ENCODE measurements at regions not wholly inside any gene's neighbourhood (a gene's known extent, or its start where the extent isn't known, plus 50 kb on each side); places are given as distances from the start of the nearest gene placed in this dataset.

- peaks cover 15% of the 10 kb centered on the region for H3K27me3 Mint-ChIP-seq
- no peak overlapping the region for H3K4me3 Mint-ChIP-seq
- no peak overlapping the region for H3K27ac Mint-ChIP-seq (ENCODE audit: low read depth)
- H3K9me3 Mint-ChIP-seq, result no peaks in the 10 kb centered on the region
- peaks cover 3% of the 10 kb centered on the region for H3K36me3 Mint-ChIP-seq (ENCODE audit: insufficient read depth)
- DNase-seq (ENCODE audit: low spot score in 2 of 2) (no peak), ATAC-seq (replicated peaks; ENCODE audit: extremely low read depth, poor library complexity, severe bottlenecking) (no peak)
- no peaks in the 10 kb centered on the region for H3K4me1 Mint-ChIP-seq
Measured at GRCh38 chr1:201762381-201762780, 66.6 kb upstream of the IPO9 start.

GRCh38 chr1:201763455-201764140 is 65.4 kb upstream of the IPO9 start:
- H3K9me3 Mint-ChIP-seq, result no peaks in the 10 kb centered on the region
- DNase-seq (ENCODE audit: low spot score in 2 of 2) (no peak), ATAC-seq (replicated peaks; ENCODE audit: extremely low read depth, poor library complexity, severe bottlenecking) (no peak)
- no peak overlapping the region for H3K4me3 Mint-ChIP-seq
- no peaks in the 10 kb centered on the region for H3K4me1 Mint-ChIP-seq
- H3K27me3 Mint-ChIP-seq, result peaks cover 11% of the 10 kb centered on the region
- H3K36me3 Mint-ChIP-seq (ENCODE audit: insufficient read depth), result peaks cover 3% of the 10 kb centered on the region
- H3K27ac Mint-ChIP-seq (ENCODE audit: low read depth), result no peak overlapping the region

- no peak overlapping the region for H3K27ac Mint-ChIP-seq (ENCODE audit: low read depth)
- no peak overlapping the region for H3K4me3 Mint-ChIP-seq
Measured at GRCh38 chr1:201764166-201764565, 64.8 kb upstream of the IPO9 start.

GRCh38 chr1:201764579-201764978 is 64.4 kb upstream of the IPO9 start:
- peaks cover 13% of the 10 kb centered on the region for H3K27me3 Mint-ChIP-seq
- H3K27ac Mint-ChIP-seq (ENCODE audit: low read depth), result no peak overlapping the region
- ATAC-seq (replicated peaks; ENCODE audit: extremely low read depth, poor library complexity, severe bottlenecking) (no peak), DNase-seq (ENCODE audit: low spot score in 2 of 2) (no peak)
- H3K4me3 Mint-ChIP-seq, result no peak overlapping the region
- peaks cover 3% of the 10 kb centered on the region for H3K36me3 Mint-ChIP-seq (ENCODE audit: insufficient read depth)
- no peaks in the 10 kb centered on the region for H3K9me3 Mint-ChIP-seq
- no peaks in the 10 kb centered on the region for H3K4me1 Mint-ChIP-seq

More at GRCh38 chr1:201764166-201764565, 64.8 kb upstream of the IPO9 start:
- peaks cover 3% of the 10 kb centered on the region for H3K36me3 Mint-ChIP-seq (ENCODE audit: insufficient read depth)
- no peaks in the 10 kb centered on the region for H3K9me3 Mint-ChIP-seq
- no peak for ATAC-seq (replicated peaks; ENCODE audit: extremely low read depth, poor library complexity, severe bottlenecking)
- no peak for DNase-seq (ENCODE audit: low spot score in 2 of 2)
- peaks cover 11% of the 10 kb centered on the region for H3K27me3 Mint-ChIP-seq
- no peaks in the 10 kb centered on the region for H3K4me1 Mint-ChIP-seq

- no peak for DNase-seq (ENCODE audit: low spot score in 2 of 2)
- ATAC-seq (replicated peaks; ENCODE audit: extremely low read depth, poor library complexity, severe bottlenecking), result no peak
- Mint-ChIP-seq H3K27me3 (peaks cover 13% of the 10 kb centered on the region), H3K9me3 (no peaks in the 10 kb centered on the region), H3K4me1 (no peaks in the 10 kb centered on the region), H3K4me3 (no peak overlapping the region), H3K27ac (ENCODE audit: low read depth) (no peak overlapping the region), H3K36me3 (ENCODE audit: insufficient read depth) (peaks cover 3% of the 10 kb centered on the region)
Measured at GRCh38 chr1:201766131-201766866, 62.7 kb upstream of the IPO9 start.

GRCh38 chr1:201767339-201767738 is 61.6 kb upstream of the IPO9 start:
- Mint-ChIP-seq H3K27ac (ENCODE audit: low read depth) (no peak overlapping the region), H3K27me3 (peaks cover 12% of the 10 kb centered on the region), H3K4me3 (no peak overlapping the region), H3K4me1 (no peaks in the 10 kb centered on the region), H3K36me3 (ENCODE audit: insufficient read depth) (no peaks in the 10 kb centered on the region), H3K9me3 (no peaks in the 10 kb centered on the region)
- ATAC-seq (replicated peaks; ENCODE audit: extremely low read depth, poor library complexity, severe bottlenecking) (no peak), DNase-seq (ENCODE audit: low spot score in 2 of 2) (no peak)

- Mint-ChIP-seq H3K4me3 (no peak overlapping the region), H3K9me3 (no peaks in the 10 kb centered on the region), H3K27me3 (peaks cover 13% of the 10 kb centered on the region), H3K4me1 (no peaks in the 10 kb centered on the region), H3K27ac (ENCODE audit: low read depth) (no peak overlapping the region), H3K36me3 (ENCODE audit: insufficient read depth) (no peaks in the 10 kb centered on the region)
- ATAC-seq (replicated peaks; ENCODE audit: extremely low read depth, poor library complexity, severe bottlenecking), result no peak
- no peak for DNase-seq (ENCODE audit: low spot score in 2 of 2)
Measured at GRCh38 chr1:201769072-201769471, 59.9 kb upstream of the IPO9 start.

GRCh38 chr1:201769966-201770365 is 59.0 kb upstream of the IPO9 start:
- no peak overlapping the region for H3K27ac Mint-ChIP-seq (ENCODE audit: low read depth)
- no peak for DNase-seq (ENCODE audit: low spot score in 2 of 2)
- H3K9me3 Mint-ChIP-seq, result no peaks in the 10 kb centered on the region

GRCh38 chr1:201771466-201771865 is 57.5 kb upstream of the IPO9 start:
- no peak overlapping the region for H3K27ac Mint-ChIP-seq (ENCODE audit: low read depth)
- no peak overlapping the region for H3K4me3 Mint-ChIP-seq
- DNase-seq (ENCODE audit: low spot score in 2 of 2), result no peak
- H3K9me3 Mint-ChIP-seq, result no peaks in the 10 kb centered on the region
- H3K4me1 Mint-ChIP-seq, result no peaks in the 10 kb centered on the region
- peaks cover 29% of the 10 kb centered on the region for H3K27me3 Mint-ChIP-seq
- no peak for ATAC-seq (replicated peaks; ENCODE audit: extremely low read depth, poor library complexity, severe bottlenecking)
- H3K36me3 Mint-ChIP-seq (ENCODE audit: insufficient read depth), result no peaks in the 10 kb centered on the region

More at GRCh38 chr1:201769966-201770365, 59.0 kb upstream of the IPO9 start:
- H3K4me3 Mint-ChIP-seq, result no peak overlapping the region
- no peak for ATAC-seq (replicated peaks; ENCODE audit: extremely low read depth, poor library complexity, severe bottlenecking)
- H3K36me3 Mint-ChIP-seq (ENCODE audit: insufficient read depth), result no peaks in the 10 kb centered on the region
- H3K4me1 Mint-ChIP-seq, result no peaks in the 10 kb centered on the region
- peaks cover 21% of the 10 kb centered on the region for H3K27me3 Mint-ChIP-seq

GRCh38 chr1:201772178-201772577 is 56.8 kb upstream of the IPO9 start:
- no peak for DNase-seq (ENCODE audit: low spot score in 2 of 2)
- H3K4me3 Mint-ChIP-seq, result no peak overlapping the region

GRCh38 chr1:201773764-201774163 is 55.2 kb upstream of the IPO9 start:
- Mint-ChIP-seq H3K27me3 (peaks cover 29% of the 10 kb centered on the region), H3K4me3 (no peak overlapping the region), H3K36me3 (ENCODE audit: insufficient read depth) (no peaks in the 10 kb centered on the region), H3K27ac (ENCODE audit: low read depth) (no peak overlapping the region), H3K4me1 (no peaks in the 10 kb centered on the region), H3K9me3 (no peaks in the 10 kb centered on the region)
- DNase-seq (ENCODE audit: low spot score in 2 of 2) (no peak), ATAC-seq (replicated peaks; ENCODE audit: extremely low read depth, poor library complexity, severe bottlenecking) (no peak)

More at GRCh38 chr1:201772178-201772577, 56.8 kb upstream of the IPO9 start:
- ATAC-seq (replicated peaks; ENCODE audit: extremely low read depth, poor library complexity, severe bottlenecking), result no peak
- H3K27me3 Mint-ChIP-seq, result peaks cover 29% of the 10 kb centered on the region
- H3K4me1 Mint-ChIP-seq, result no peaks in the 10 kb centered on the region
- no peaks in the 10 kb centered on the region for H3K36me3 Mint-ChIP-seq (ENCODE audit: insufficient read depth)
- no peaks in the 10 kb centered on the region for H3K9me3 Mint-ChIP-seq
- H3K27ac Mint-ChIP-seq (ENCODE audit: low read depth), result no peak overlapping the region

- DNase-seq (ENCODE audit: low spot score in 2 of 2) (no peak), ATAC-seq (replicated peaks; ENCODE audit: extremely low read depth, poor library complexity, severe bottlenecking) (no peak)
- H3K27ac Mint-ChIP-seq (ENCODE audit: low read depth), result no peak overlapping the region
- H3K4me1 Mint-ChIP-seq, result no peaks in the 10 kb centered on the region
- H3K36me3 Mint-ChIP-seq (ENCODE audit: insufficient read depth), result no peaks in the 10 kb centered on the region
- H3K4me3 Mint-ChIP-seq, result no peak overlapping the region
- peaks cover 29% of the 10 kb centered on the region for H3K27me3 Mint-ChIP-seq
- no peaks in the 10 kb centered on the region for H3K9me3 Mint-ChIP-seq
Measured at GRCh38 chr1:201774224-201774982, 54.6 kb upstream of the IPO9 start.

Measured in central memory CD8-positive, alpha-beta T cell (primary cell).